Common myeloid progenitor, CD34-positive (primary cell): ENCODE measurements at regions not wholly inside any gene's neighbourhood (a gene's known extent, or its start where the extent isn't known, plus 50 kb on each side); places are given as distances from the start of the nearest gene placed in this dataset.
A peak's percentile ranks its signal among the peaks of the same experiment; 100 is the strongest.
"Not testable (repeated sequence)": the region's sequence is repeated elsewhere in the genome, so short reads cannot be mapped to it uniquely, and the experiment has no call there.

Experiments used
- CTCF ChIA-PET: fragments of 350-600 bp; sonication (Branson Sonifier 250); formaldehyde crosslinking; loops from one replicate; lab custom pipeline; 2021; ENCODE audit warnings: antibody characterized with exemption; lab: Charles Lee
- POLR2A ChIA-PET: fragments of 350-600 bp; sonication (Branson Sonifier 250); formaldehyde crosslinking; loops from one replicate; lab custom pipeline; 2021; ENCODE audit warnings: antibody characterized with exemption; lab: Charles Lee
- DNase-seq, 3 donors: peaks; one replicate each; pipeline versions ENCODE4 v3.0.0 to v3.0.0-alpha.2; 2013
- H3K27ac ChIP-seq, 2 experiments: 1 replicate in 1 of 2; 2 replicates in 1 of 2; pipeline ENCODE4 v1.7.0; 2013; ENCODE audit warnings: inconsistent platforms in 2 of 2, low read length in 2 of 2, mild to moderate bottlenecking in 2 of 2, low read depth in 1 of 2, moderate library complexity in 1 of 2; ENCODE audit not compliant: severe bottlenecking in 2 of 2, insufficient read depth in 1 of 2, poor library complexity in 1 of 2
- H3K27me3 ChIP-seq, 5 experiments: replicated peaks in 2 of 5; 1 replicate in 3 of 5; 2 replicates in 2 of 5; pipeline versions ENCODE4 v1.6.1 to v1.7.0; 2013; ENCODE audit warnings: low read length in 4 of 5, mild to moderate bottlenecking in 2 of 5, moderate library complexity in 2 of 5, inconsistent platforms in 1 of 5; ENCODE audit not compliant: insufficient read depth in 5 of 5, control insufficient read depth in 4 of 5
- H3K36me3 ChIP-seq, 4 experiments: 1 replicate in 2 of 4; 2 replicates in 2 of 4; pipeline versions ENCODE4 v1.6.1 to v1.7.0; 2013; ENCODE audit warnings: low read length in 3 of 4, control low read depth in 1 of 4, mild to moderate bottlenecking in 1 of 4; ENCODE audit not compliant: control insufficient read depth in 4 of 4, insufficient read depth in 4 of 4
- H3K4me1 ChIP-seq, 4 experiments: 1 replicate in 3 of 4; 2 replicates in 1 of 4; pipeline versions ENCODE4 v1.6.1 to v1.7.1; 2013; ENCODE audit warnings: low read length in 3 of 4, mild to moderate bottlenecking in 3 of 4, control low read depth in 1 of 4, inconsistent platforms in 1 of 4, moderate library complexity in 1 of 4; ENCODE audit not compliant: control insufficient read depth in 4 of 4, insufficient read depth in 4 of 4; ENCODE audit errors: control extremely low read depth in 1 of 4
- H3K4me3 ChIP-seq, 7 experiments: 1 replicate in 4 of 7; 2 replicates in 3 of 7; pipeline versions ENCODE4 v1.5.1 to v1.7.0; 2013; ENCODE audit warnings: mild to moderate bottlenecking in 7 of 7, low read length in 6 of 7, moderate library complexity in 6 of 7, inconsistent platforms in 2 of 7, low read depth in 2 of 7, control low read depth in 1 of 7; ENCODE audit not compliant: insufficient read depth in 4 of 7, control insufficient read depth in 1 of 7; ENCODE audit errors: extremely low read depth in 1 of 7
- H3K9me3 ChIP-seq, 5 experiments: 1 replicate in 4 of 5; 2 replicates in 1 of 5; pipeline versions ENCODE4 v1.6.1 to v1.7.1; 2013; ENCODE audit warnings: low read length in 4 of 5, mild to moderate bottlenecking in 2 of 5, inconsistent platforms in 1 of 5, low read depth in 1 of 5, moderate library complexity in 1 of 5; ENCODE audit not compliant: control insufficient read depth in 4 of 5, insufficient read depth in 2 of 5; ENCODE audit errors: control extremely low read depth in 1 of 5
- WGBS: methylation state at CpG from one replicate; pipeline ENCODE4 v1.1.5; 2013; ENCODE audit not compliant: insufficient coverage; 5-methylcytosine and 5-hydroxymethylcytosine counted together

DNA sequence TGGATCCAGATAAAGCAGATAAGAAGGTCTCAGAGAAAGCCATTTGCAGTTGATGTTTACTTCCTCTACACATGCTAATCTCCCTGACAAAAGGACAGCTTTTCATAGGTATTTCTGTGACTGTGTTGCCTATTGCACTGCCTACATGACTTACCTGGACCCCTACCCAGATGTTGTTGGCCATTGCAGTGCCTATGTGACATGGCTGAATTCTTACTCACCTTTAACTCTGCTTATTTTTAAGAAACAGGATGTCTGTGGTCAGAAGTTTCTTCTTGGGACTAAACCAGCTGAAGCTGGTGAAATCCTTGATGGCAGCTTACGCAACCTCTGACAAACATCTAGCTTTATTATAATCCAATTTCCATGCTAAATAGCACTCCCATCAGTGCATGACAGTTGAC is 50.7 kb downstream of the PPIAL4D start:
- POLR2A ChIA-PET, H3K27me3 ChIP-seq, H3K9me3 ChIP-seq, H3K27ac ChIP-seq, H3K4me1 ChIP-seq, H3K36me3 ChIP-seq, CTCF ChIA-PET, DNase-seq, H3K4me3 ChIP-seq: not testable (repeated sequence)
- no CpG with 5 or more reads among the region's 1 CpG for WGBS

DNA sequence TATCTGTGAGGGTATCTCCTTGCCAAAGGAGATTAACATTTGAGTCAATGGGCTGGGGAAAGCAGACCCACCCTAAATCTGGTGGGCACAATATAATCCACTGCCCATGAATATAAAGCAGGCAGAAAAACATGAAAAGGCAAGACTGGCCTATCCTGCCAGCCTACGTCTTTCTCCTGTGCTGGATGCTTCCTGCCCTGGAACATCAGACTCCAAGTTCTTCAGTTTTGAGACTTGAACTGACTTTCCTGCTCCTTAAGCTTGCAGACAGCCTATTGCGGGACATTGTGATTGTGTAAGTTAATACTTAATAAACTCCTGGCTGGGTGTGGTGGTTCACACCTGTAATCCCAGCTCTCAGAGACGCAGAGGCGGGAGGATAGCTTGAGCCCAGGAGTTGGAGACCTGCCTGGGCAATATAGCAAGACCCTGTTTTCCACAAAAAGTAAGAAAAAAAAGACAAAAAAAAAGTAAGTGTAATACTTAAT is 52.4 kb downstream of the PPIAL4D start:
- POLR2A ChIA-PET, H3K27ac ChIP-seq, CTCF ChIA-PET, H3K36me3 ChIP-seq, H3K4me3 ChIP-seq, DNase-seq, H3K4me1 ChIP-seq, H3K27me3 ChIP-seq, H3K9me3 ChIP-seq: not testable (repeated sequence)
- no CpG with 5 or more reads among the region's 4 CpGs for WGBS

DNA sequence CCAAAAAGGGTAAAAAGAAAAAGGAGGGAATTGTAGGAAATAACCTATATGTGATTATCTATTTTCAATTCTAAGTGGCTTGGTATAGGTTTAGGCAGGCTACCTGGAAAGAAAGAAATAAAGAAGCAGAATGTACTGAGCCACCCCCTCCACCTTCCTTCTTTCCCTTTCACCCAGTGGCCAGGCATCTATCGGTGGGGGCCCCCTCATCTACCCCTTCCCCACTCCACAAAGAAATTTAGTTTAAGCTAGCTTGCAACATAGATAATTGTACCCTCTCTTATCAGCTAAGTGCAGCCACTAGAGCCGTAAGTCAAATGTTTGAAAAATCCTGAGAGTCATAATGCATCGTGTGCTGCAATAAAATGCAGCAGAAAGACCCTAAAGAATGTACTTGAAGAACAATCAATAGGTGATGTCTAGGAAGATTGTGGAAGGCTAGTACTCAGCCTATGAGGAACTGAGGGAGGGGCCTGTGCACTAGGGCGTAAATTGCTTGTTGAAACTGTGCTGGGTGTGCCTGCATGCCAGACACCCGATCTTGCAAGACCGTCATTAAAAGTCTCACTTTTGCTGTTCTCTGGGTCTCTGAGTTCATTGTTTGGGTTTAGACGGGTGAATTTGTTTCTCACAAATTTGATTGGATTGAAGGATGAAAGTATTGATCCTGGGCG is 53.0 kb downstream of the PPIAL4D start:
- H3K27ac ChIP-seq, H3K4me3 ChIP-seq, CTCF ChIA-PET, H3K9me3 ChIP-seq, H3K27me3 ChIP-seq, POLR2A ChIA-PET, H3K36me3 ChIP-seq, H3K4me1 ChIP-seq: not testable (repeated sequence)
- peak in 1 of 3 donors; percentile 3 for DNase-seq
- WGBS, result no CpG with 5 or more reads among the region's 8 CpGs

DNA sequence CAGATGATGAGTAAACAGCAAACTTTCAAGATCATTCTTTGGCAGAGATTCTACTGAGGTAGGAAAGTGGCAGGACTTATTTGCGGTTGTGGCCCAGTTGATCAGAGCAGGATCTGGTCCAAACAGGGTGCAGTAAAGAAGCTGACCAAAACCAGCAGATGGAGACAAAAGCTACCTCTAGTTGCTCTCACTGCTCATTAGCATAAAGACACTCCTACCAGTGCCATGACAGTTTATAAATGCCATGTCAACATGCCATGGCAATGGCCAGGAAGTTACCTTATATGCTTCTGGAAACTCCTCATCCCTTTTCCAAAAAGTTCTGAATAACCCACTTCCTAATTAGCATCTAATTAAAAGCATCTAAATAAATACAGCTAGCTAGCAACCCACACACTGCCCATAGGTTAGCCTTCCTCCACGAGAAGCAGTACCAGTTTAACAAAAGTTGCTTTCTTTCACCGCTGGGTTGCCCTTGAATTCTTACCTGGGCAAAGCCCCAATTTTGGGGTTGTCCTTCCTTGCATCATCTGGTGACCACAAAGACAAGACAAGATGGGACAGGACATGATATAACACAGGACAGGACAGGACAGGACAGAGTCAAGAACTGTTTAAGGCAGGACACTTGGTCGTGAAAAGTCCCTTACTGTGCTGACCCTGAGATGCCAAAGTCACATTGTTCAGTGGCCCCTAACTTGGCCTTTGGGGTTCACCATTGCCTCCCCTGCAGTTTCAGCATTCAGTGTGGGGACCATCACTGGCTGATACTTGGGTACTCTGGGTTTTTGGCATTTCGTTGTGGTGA is 59.2 kb downstream of the PPIAL4D start:
- H3K9me3 ChIP-seq, POLR2A ChIA-PET, H3K4me1 ChIP-seq, H3K27me3 ChIP-seq, H3K36me3 ChIP-seq, H3K4me3 ChIP-seq, CTCF ChIA-PET, H3K27ac ChIP-seq: not testable (repeated sequence)
- peak in 2 of 3 donors; percentile 1 to 2 for DNase-seq
- WGBS, result 100% methylated on average over 1 of the region's 5 CpGs

DNA sequence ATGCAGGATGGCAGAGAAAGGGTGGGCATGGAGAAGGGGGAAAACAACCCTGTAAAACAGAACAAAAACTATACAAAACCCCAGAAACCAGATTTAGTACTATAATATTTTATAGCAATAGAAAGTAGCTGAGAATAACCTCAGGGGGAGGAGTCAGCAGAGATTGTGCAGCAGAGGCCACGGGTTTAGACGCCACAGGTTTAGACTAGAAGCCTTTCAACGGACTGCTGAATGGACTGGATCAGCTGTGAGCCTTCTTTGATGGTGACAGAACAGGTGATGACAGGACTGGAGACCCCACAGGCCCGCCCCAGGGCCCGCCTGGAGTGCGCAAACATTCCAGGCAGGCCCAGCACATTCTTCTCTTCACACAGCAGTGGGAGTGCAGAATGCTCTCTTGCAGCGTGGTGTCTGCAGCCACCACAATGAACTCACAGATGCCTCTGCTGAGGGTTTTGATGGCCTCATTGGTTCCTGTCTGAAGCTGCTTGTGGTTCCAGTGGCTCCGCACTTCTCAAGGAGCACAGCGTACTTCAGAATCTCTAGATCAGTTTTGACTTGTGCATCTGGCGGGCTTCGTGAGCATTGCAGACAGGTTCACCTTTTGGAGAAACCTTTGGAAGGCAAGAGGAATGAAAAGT is 65.6 kb downstream of the PPIAL4D start:
- H3K27ac ChIP-seq, H3K9me3 ChIP-seq, H3K27me3 ChIP-seq, CTCF ChIA-PET, POLR2A ChIA-PET, DNase-seq, H3K4me3 ChIP-seq, H3K4me1 ChIP-seq, H3K36me3 ChIP-seq: not testable (repeated sequence)
- no CpG with 5 or more reads among the region's 11 CpGs for WGBS

DNA sequence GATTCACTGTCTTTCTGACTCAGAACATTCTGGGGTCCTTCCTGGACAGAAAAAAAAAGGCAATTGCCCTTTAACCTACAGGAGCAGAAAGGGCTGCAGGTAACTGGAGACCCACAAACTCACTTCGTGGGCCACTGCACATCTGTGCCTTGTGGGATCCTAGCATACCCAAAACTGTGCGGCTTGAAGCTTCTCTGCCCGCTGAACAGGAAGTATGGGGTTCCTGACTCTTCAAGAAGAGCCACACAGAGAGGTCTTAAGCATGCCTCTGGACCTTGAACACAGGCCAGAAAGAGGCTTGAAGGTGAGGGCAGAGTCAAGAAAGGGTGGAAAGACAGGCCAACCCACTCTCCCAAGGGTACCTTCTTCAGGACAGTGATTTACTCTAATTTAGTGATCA is 67.6 kb downstream of the PPIAL4D start:
- H3K4me3 ChIP-seq, H3K27ac ChIP-seq, H3K9me3 ChIP-seq, H3K4me1 ChIP-seq, DNase-seq, H3K27me3 ChIP-seq, H3K36me3 ChIP-seq, CTCF ChIA-PET, POLR2A ChIA-PET: not testable (repeated sequence)
- no CpG with 5 or more reads among the region's 3 CpGs for WGBS
